HK-2 (cell line): ENCODE measurements at regions not wholly inside any gene's neighbourhood (a gene's known extent, or its start where the extent isn't known, plus 50 kb on each side); places are given as distances from the start of the nearest gene placed in this dataset.
"Not testable (repeated sequence)": the region's sequence is repeated elsewhere in the genome, so short reads cannot be mapped to it uniquely, and the experiment has no call there.

ENCODE experiments used
- DNase-seq: peaks from one replicate; pipeline ENCODE4 v3.0.0-alpha.2; 2018; ENCODE audit not compliant: unreplicated experiment

GRCh38 chr4:184942444-184943425 is 75.6 kb upstream of the HELT start:
- DNase-seq: no peak

DNA sequence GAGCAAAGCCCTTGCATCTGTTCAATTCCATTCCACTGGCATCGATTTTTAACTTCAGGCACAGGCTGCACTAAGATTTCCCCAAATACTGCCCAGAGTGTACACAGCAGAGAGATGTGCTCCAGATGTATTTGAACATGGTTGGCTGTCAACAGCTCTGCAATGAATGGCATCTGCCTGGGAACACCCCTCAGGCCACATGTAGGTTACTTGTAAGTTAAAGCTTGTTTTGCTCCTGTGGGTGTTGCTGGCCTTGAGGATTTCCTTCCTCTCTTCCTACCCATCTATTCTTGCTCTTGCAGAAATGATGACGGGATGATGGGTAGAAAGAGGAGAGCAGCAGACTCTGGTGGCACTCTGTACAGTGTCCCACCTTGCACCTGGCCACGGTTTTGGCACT is 69.3 kb upstream of the HELT start:
- DNase-seq: no peak

DNA sequence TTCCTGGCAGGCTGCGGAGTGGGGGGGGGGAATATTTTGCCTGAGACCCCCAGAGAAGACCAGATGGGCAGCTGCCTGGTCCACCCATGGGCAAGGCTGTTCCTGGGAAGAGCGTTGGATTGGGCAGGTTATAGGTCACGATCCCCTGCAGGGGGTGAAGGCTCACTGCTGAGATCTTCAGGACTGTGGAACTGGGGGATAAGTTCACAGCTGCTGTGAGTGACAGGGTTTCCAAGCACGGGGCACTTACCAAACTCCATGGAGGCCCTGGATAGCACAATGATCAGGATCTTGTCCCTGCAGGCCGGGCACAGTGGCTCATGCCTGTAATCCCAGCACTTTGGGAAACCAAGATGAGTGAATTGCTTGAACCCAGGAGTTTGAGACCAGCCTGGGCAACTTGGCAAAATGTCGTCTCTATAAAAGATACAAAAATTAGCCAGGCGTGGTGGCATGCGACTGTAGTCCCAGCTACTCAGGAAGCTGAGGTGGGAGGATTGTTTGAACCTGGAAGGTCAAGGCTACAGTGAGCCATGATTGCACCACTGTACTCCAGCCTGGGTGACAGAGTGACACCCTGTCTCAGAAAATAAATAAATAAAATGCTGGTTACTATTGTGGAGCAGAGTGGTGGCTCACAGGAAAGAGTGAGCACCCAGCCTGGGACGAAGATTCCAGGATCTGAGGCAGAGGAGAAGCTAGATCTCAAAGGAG is 68.0 kb upstream of the HELT start:
- no peak for DNase-seq

- no peak for DNase-seq
Measured at GRCh38 chr4:184950926-184951325, 67.4 kb upstream of the HELT start.

DNA sequence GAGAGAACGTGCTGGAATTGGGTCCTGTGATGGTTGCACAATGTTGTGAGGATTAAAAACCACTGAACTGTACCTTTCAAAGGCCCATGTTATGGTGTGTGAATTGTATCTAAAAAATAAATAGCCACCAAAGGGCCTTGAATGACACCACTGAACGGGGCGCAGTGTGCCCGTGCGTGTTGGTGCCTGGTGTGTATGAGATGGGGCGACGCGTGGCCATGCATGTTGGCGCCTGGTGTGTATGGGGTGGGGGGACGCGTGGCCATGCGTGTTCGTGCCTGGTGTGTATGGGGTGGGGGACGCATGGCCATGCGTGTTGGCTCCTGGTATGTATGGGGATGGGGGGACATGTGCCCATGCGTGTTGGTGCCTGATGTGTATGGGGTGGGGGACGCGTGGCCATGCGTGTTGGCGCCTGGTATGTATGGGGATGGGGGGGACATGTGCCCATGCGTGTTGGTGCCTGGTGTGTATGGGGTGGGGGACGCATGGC is 66.6 kb upstream of the HELT start:
- no peak for DNase-seq

GRCh38 chr4:184952522-184952921 is 65.8 kb upstream of the HELT start:
- DNase-seq: no peak

DNA sequence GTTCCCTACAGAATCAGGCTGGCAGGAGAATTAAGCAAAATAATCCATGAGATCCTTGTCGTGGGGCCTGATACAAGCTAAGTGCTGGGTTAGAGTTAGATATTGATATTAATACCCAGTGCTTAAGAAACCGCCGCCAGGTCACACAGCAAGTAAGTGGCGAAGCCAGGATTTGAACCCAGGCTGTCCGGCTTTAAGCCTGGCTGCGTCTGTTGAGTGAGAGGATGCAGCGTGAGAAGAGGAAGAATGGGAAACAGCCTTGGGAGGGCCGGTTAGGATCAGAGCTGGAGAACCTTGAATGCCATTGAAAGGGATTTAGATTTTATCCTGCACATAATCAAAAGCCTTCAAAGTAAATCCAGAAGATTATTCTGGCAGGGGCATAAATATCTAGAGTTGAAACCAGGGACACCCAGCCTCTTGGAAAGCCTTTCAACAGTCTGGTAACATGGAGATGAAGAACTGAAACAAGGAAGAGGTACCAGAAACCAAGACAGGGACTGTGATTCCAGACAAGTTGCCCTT is 64.8 kb upstream of the HELT start:
- DNase-seq: no peak

DNA sequence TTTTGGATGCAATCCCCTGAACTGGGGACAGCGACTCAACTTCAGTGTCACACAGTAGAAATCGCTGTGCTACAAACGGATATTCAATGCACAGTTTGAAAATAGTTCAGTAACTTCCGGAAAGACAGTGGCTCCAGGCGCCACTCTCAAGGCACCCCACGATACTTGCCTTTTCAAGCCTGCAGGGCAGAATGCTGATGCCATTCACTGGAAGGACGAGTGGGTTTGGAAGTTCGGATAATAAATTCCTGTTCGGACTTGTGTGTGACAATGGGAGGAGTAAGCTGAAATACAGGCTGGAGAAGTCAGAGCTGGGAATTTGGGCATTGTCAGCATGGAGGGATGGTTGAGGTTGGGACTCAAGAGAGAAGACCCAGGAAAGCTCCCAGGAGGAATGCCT is 64.3 kb upstream of the HELT start:
- no peak for DNase-seq

DNA sequence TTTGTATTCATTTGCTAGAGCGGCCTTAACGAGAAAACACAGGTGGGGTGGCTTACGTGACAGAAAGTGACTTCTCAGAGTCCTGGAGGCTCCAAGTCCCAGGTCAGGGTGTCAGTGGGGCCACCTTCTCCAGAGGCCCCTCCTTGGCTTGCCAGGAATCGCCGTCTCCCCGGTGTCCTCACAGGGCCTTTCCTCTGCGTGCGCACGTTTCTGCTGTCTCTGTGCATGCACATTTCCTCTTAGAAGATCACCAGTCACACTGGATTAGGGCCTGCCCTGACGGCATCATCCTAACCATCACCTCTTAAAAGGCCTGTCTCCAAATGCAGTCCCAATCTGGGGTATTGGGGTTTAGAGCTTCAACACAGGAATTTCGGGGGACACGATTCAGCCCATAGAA is 63.8 kb upstream of the HELT start:
- no peak for DNase-seq

DNA sequence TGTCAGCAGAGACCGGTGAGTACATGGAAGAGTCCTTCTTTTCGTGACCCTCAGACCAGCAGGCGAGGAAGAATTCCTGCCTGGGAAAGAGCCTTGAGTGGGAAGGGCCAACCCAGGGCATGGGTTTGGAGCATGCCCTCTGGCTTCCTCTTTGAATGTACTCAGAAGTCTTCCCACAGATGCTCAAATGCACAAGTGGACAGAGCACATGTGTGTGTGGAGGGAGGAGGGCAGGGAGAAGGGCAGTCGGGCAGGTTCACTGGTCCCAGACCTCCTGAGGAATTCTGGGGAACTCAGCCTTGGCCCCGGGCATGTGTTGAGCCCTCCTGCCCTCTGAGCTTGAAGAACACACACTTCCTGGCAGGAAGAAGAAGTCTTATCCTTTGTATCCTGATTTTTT is 63.2 kb upstream of the HELT start:
- no peak for DNase-seq

DNA sequence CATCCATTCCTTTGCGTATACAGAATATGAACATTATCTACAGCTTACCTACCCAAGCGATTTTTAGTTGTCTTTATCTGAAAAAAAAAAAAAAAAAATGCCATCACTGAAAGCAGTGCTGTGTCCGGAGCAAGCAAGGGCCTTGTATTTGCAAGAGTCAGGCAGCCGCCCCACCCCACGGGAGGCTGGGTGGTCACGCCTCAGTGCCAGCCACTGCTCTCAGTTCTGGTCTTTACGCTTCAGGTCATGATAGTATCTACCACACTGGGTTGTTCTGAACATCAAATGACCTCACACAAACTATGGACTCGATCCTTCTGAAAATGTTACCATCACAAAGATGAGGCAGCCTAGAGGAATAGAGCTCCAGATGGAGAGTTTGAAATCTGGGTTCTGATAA is 62.7 kb upstream of the HELT start:
- DNase-seq: no peak

DNA sequence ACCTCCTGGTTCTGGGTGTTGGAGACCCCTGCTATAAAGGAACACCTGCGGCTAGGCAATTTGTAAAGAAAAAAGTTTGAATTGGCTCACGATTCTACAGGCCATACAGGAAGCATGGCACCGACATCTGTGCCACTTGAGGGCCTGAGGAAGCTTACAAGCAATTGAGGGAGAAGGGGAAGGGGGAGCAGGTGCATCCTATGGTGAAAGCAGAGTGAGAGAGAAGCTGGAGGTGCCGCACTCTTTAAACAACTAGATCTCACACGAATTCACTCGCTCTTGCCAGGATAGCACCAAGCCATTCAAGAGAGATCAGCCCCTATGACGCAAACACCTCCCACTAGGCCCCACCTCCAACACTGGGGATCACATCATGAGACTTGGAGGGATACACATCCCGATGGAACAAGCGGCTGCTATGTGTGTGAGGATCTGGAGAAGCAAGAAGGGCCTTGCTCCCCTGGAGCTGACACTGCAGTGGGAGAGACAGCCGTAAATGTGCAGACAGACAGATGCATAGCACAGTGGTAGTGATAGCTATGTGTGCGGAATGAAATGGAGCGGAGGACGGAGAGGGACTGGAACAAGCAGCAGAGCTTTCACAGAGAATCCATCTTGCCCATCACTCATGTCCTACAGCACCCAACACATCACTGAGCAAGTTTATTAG is 60.7 kb upstream of the HELT start:
- DNase-seq: no peak

- no peak for DNase-seq
Measured at GRCh38 chr4:184958127-184958922, 60.0 kb upstream of the HELT start.

DNA sequence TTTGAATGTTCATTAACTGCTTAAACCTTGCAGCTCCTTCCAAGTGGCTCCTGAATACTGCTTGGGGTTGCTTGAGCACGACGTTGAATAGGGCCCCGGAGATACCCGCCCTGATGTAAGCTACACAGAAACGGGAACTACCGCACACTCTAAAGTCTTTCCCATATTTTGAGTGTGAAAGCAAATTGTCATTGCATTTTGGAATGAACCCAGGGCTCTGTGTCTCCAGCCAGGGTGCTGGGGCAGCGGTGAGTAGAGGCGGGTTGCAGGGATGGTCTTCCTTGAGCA is 59.4 kb upstream of the HELT start:
- DNase-seq: no peak

DNA sequence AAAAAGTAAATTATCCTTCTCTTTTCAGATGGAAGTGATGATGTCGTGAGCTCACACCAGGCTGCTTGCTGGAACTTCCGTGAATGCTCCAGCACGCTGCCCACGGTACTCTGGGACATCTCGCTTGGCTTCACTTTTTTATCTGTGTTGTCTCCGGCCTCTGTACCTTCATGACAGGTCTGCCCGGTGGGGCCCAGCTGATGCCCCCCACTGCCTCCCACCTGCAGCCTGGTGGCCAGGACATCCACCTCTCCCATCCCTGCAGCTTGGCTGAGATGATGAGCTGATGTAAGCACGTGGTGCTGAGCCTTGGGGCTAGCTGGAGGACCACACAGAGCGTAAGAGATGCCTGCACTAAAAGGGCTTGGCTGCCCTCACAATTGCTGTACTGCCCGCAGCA is 59.0 kb upstream of the HELT start:
- no peak for DNase-seq

GRCh38 chr4:184959786-184960185 is 58.5 kb upstream of the HELT start:
- no peak for DNase-seq

DNA sequence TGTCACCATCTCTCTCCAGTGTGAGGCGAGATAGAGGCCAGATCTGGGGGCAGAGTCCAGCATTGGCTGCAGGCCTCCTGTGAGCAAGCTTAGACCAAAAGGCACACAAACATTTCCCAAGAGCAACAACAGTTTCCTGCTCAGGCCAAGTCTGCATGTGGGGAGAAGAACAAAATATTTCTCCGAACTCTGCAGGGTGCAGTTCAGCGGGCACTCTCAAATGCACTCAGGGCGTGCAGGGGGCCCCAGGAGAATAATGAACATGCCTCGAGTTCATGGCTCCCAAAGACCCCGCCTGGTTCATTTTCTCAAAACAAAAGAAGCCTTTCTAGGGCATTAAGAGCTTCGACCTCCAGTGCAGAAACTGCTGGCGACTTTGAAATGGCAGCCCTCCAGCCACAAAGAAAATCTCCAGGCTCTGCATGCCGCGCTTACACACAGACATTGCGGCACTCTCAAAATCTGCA is 57.8 kb upstream of the HELT start:
- DNase-seq: no peak

GRCh38 chr4:184961660-184962059 is 56.6 kb upstream of the HELT start:
- no peak for DNase-seq

DNA sequence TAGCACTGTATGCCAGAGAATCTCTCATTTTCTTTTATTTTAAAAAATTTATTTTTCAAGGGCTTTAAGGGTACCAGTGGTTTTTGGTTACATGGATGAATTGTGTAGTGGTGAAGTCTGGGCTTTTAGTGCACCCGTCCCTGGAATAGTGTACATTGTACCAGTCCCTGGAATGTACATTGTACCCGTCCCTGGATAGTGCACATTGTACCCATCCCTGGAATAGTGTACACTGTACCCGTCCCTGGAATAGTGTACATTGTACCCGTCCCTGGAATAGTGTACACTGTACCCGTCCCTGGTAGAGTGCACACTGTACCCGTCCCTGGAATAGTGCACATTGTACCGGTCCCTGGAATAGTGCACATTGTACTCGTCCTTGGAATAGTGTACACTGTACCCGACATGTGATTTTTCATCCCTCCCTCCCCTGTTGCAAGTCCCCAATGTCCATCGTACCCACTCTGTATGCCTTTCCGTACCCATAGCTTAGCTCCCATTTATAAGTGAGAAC is 56.1 kb upstream of the HELT start:
- DNase-seq: no peak

- DNase-seq: not testable (repeated sequence)
Measured at GRCh38 chr4:184965230-184966050, 52.9 kb upstream of the HELT start.
